ENCODE measurements at regions not wholly inside any gene's neighbourhood (a gene's known extent, or its start where the extent isn't known, plus 50 kb on each side); places are given as distances from the start of the nearest gene placed in this dataset.

GRCh38 chr5:171651102-171651501 lies 134.5 kb upstream of the SMIM23 start (continued):
- peak; percentile 80 for TF ChIP-seq CHD7 (IDR thresholded peaks at IDR 0.05; ENCODE audit: insufficient replicate concordance, low read length)

Measured in H1 (cell line).